Transverse colon (tissue), 4 donors: ENCODE measurements at regions not wholly inside any gene's neighbourhood (a gene's known extent, or its start where the extent isn't known, plus 50 kb on each side); places are given as distances from the start of the nearest gene placed in this dataset.

Experiments
- EP300 ChIP-seq: sonication (generic); formaldehyde crosslinking; IDR thresholded peaks from one replicate; pipeline ENCODE4 v1.6.1; 2017; ENCODE audit warnings: antibody characterized with exemption, low read depth
- POLR2A ChIP-seq: fragments of 450-650 bp; IDR thresholded peaks from one replicate; pipeline ENCODE4 v1.6.1; 2016; ENCODE audit warnings: antibody characterized with exemption, mild to moderate bottlenecking, moderate library complexity
- POLR2AphosphoS5 ChIP-seq, 3 donors: sonication (generic); formaldehyde crosslinking; IDR thresholded peaks; one replicate each; pipeline ENCODE4 v1.6.1; 2016; ENCODE audit warnings: antibody characterized with exemption in 3 of 3
- TF ChIP-seq, protein P1 (sequence below), 5 experiments: fragments of 200-600 bp in 3 of 5; fragments of 450-650 bp in 2 of 5; sonication (generic) in 3 of 5; IDR thresholded peaks; 1 replicate in 2 of 5; 2 replicates in 3 of 5; pipeline ENCODE4 v1.5.1; 2016 to 2017; ENCODE audit warnings: antibody characterized with exemption in 5 of 5, inconsistent platforms in 3 of 5, mild to moderate bottlenecking in 2 of 5, moderate library complexity in 1 of 5

DNA sequence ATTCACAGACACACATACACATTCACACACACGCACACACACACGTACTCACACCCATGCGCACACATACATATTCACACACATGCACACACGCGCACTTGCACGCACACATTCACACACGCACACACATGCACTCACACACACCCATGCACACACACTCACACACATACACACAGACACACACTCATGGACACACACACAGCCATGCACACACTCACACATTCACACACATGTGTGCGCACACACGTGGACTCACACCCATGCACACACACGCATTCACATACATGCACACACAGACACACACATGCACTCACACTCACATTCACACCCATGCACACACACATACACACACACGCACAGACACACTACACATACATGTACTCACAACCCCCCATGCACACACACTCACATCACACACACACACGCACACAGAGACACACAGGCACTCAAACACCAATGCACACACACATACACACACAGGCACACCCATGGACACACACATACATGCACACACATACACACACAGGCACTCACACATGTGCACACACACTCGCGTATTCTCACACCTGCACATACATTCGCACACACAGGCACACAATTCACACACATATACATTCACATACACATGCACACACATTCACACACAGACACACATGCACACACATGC is 589.1 kb downstream of the PTPRU start:
- TF ChIP-seq, protein P1, sequence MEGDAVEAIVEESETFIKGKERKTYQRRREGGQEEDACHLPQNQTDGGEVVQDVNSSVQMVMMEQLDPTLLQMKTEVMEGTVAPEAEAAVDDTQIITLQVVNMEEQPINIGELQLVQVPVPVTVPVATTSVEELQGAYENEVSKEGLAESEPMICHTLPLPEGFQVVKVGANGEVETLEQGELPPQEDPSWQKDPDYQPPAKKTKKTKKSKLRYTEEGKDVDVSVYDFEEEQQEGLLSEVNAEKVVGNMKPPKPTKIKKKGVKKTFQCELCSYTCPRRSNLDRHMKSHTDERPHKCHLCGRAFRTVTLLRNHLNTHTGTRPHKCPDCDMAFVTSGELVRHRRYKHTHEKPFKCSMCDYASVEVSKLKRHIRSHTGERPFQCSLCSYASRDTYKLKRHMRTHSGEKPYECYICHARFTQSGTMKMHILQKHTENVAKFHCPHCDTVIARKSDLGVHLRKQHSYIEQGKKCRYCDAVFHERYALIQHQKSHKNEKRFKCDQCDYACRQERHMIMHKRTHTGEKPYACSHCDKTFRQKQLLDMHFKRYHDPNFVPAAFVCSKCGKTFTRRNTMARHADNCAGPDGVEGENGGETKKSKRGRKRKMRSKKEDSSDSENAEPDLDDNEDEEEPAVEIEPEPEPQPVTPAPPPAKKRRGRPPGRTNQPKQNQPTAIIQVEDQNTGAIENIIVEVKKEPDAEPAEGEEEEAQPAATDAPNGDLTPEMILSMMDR (IDR thresholded peaks at IDR 0.05) = no peak
- no peak for TF ChIP-seq POLR2A
- TF ChIP-seq EP300 = no peak
- TF ChIP-seq POLR2AphosphoS5 (IDR thresholded peaks at IDR 0.05) = no peak
